ENCODE measurements at regions not wholly inside any gene's neighbourhood (a gene's known extent, or its start where the extent isn't known, plus 50 kb on each side); places are given as distances from the start of the nearest gene placed in this dataset.

- ATAC-seq (ENCODE audit: low read depth) (no peak), DNase-seq (no peak)
- H3K27ac Mint-ChIP-seq: no peak overlapping the region
- ChIA-PET CTCF (no interaction called here), POLR2A (no interaction called here)
- Histone ChIP-seq H3K36me3 (replicated peaks in 1 of 2; ENCODE audit: control extremely low read depth in 1 of 2, control insufficient read depth in 1 of 2, extremely low read depth in 1 of 2, insufficient read depth in 2 of 2, low read length in 1 of 2) (no peaks in the 10 kb centered on the region), H3K9ac (ENCODE audit: low read length) (no peak overlapping the region), H3K4me3 (ENCODE audit: control extremely low read depth in 1 of 5, extremely low read depth in 1 of 5, insufficient read depth in 1 of 5, low read depth in 2 of 5, low read length in 4 of 5) (no peak overlapping the region), H3K79me2 (ENCODE audit: control insufficient read depth, insufficient read depth, low read length) (no peaks in the 10 kb centered on the region), H3K4me1 (ENCODE audit: control insufficient read depth in 2 of 2, insufficient read depth in 2 of 2, low read length in 2 of 2) (no peaks in the 10 kb centered on the region), H3K27ac (ENCODE audit: low read length in 2 of 2) (no peak overlapping the region), H3K4me2 (replicated peaks; ENCODE audit: low read depth, low read length, poor library complexity, severe bottlenecking) (no peak overlapping the region), H4K20me1 (ENCODE audit: control insufficient read depth, insufficient read depth, low read length, poor library complexity, severe bottlenecking) (no peaks in the 10 kb centered on the region), H2AFZ (ENCODE audit: insufficient read depth, low read depth, low read length, poor library complexity, severe bottlenecking) (no peak overlapping the region), H3K27me3 (replicated peaks in 1 of 4; ENCODE audit: control extremely low read depth in 1 of 4, control insufficient read depth in 3 of 4, insufficient read depth in 4 of 4, low read length in 3 of 4) (no peaks in the 10 kb centered on the region), H3K9me3 (ENCODE audit: control extremely low read depth in 1 of 3, control insufficient read depth in 2 of 3, insufficient read depth in 1 of 3, low read length in 2 of 3) (no peaks in the 10 kb centered on the region)
- no CpG with 5 or more reads among the region's 7 CpGs for WGBS (ENCODE audit: insufficient coverage)
- no peaks in the 10 kb centered on the region for H3K4me1 Mint-ChIP-seq
- TF ChIP-seq CTCF (IDR thresholded peaks at IDR 0.05) (no peak), EZH2 (IDR thresholded peaks at IDR 0.05; ENCODE audit: borderline replicate concordance, insufficient read depth, low read depth, low read length, poor library complexity, severe bottlenecking) (no peak)
- no peaks in the 10 kb centered on the region for H3K27me3 Mint-ChIP-seq
- no peaks in the 10 kb centered on the region for H3K9me3 Mint-ChIP-seq (ENCODE audit: insufficient read depth)
- H3K4me3 Mint-ChIP-seq: no peak overlapping the region
- intact Hi-C loops (cut with micrococcal nuclease): no loop called here
Measured at GRCh38 chr20:52766645-52767435, 205.3 kb upstream of the TSHZ2 start.

GRCh38 chr20:52763321-52763853 is 208.8 kb upstream of the TSHZ2 start:
- Mint-ChIP-seq H3K4me1 (no peaks in the 10 kb centered on the region), H3K27ac (no peak overlapping the region), H3K27me3 (no peaks in the 10 kb centered on the region), H3K9me3 (ENCODE audit: insufficient read depth) (no peaks in the 10 kb centered on the region), H3K4me3 (no peak overlapping the region)
- no peaks in the 10 kb centered on the region for H4K20me1 ChIP-seq (ENCODE audit: control insufficient read depth, insufficient read depth, low read length, poor library complexity, severe bottlenecking)
- intact Hi-C loops (cut with micrococcal nuclease): no loop called here
- ATAC-seq (ENCODE audit: low read depth) (no peak), DNase-seq (no peak)
- H3K79me2 ChIP-seq (ENCODE audit: control insufficient read depth, insufficient read depth, low read length): no peaks in the 10 kb centered on the region
- ChIA-PET POLR2A (no interaction called here), CTCF (no interaction called here)
- TF ChIP-seq EZH2 (IDR thresholded peaks at IDR 0.05; ENCODE audit: borderline replicate concordance, insufficient read depth, low read depth, low read length, poor library complexity, severe bottlenecking): no peak
- TF ChIP-seq CTCF (IDR thresholded peaks at IDR 0.05): no peak
- no peak overlapping the region for H3K4me3 ChIP-seq (ENCODE audit: control extremely low read depth in 1 of 5, extremely low read depth in 1 of 5, insufficient read depth in 1 of 5, low read depth in 2 of 5, low read length in 4 of 5)
- WGBS (ENCODE audit: insufficient coverage): 80% methylated on average over 2 of the region's 9 CpGs
- H3K27ac ChIP-seq (ENCODE audit: low read length in 2 of 2): no peak overlapping the region
- H3K4me1 ChIP-seq (ENCODE audit: control insufficient read depth in 2 of 2, insufficient read depth in 2 of 2, low read length in 2 of 2): no peaks in the 10 kb centered on the region
- H2AFZ ChIP-seq (ENCODE audit: insufficient read depth, low read depth, low read length, poor library complexity, severe bottlenecking): no peak overlapping the region
- H3K27me3 ChIP-seq (replicated peaks in 1 of 4; ENCODE audit: control extremely low read depth in 1 of 4, control insufficient read depth in 3 of 4, insufficient read depth in 4 of 4, low read length in 3 of 4): peaks cover 0 to 4% (median 0%) of the 10 kb centered on the region in 4 experiments
- H3K4me2 ChIP-seq (replicated peaks; ENCODE audit: low read depth, low read length, poor library complexity, severe bottlenecking): no peak overlapping the region
- H3K9me3 ChIP-seq (ENCODE audit: control extremely low read depth in 1 of 3, control insufficient read depth in 2 of 3, insufficient read depth in 1 of 3, low read length in 2 of 3): peaks cover 0 to 3% (median 0%) of the 10 kb centered on the region in 3 donors
- no peak overlapping the region for H3K9ac ChIP-seq (ENCODE audit: low read length)
- no peaks in the 10 kb centered on the region for H3K36me3 ChIP-seq (replicated peaks in 1 of 2; ENCODE audit: control extremely low read depth in 1 of 2, control insufficient read depth in 1 of 2, extremely low read depth in 1 of 2, insufficient read depth in 2 of 2, low read length in 1 of 2)
